ENCODE measurements at regions not wholly inside any gene's neighbourhood (a gene's known extent, or its start where the extent isn't known, plus 50 kb on each side); places are given as distances from the start of the nearest gene placed in this dataset.

DNA sequence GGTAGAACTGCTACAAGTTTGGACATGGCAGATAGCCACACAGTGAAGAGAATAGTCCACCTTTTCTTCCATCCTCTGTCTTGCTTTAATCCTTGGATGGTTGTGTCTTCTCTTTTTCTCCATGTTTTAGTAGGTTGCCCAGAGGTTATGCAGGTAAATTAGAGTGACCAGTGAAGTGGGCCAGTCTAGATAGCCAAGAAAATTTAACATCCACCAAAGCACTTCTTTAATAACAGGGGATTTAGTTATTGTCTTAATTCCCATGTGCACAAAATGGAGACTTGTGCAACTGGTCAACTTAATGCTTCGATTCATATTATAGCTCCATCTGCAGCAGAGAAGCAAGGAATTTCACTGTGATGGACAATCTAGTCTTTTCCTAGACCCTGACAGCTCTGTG lies 58.8 kb upstream of the RCN1 start:
- TF ChIP-seq, protein P1, sequence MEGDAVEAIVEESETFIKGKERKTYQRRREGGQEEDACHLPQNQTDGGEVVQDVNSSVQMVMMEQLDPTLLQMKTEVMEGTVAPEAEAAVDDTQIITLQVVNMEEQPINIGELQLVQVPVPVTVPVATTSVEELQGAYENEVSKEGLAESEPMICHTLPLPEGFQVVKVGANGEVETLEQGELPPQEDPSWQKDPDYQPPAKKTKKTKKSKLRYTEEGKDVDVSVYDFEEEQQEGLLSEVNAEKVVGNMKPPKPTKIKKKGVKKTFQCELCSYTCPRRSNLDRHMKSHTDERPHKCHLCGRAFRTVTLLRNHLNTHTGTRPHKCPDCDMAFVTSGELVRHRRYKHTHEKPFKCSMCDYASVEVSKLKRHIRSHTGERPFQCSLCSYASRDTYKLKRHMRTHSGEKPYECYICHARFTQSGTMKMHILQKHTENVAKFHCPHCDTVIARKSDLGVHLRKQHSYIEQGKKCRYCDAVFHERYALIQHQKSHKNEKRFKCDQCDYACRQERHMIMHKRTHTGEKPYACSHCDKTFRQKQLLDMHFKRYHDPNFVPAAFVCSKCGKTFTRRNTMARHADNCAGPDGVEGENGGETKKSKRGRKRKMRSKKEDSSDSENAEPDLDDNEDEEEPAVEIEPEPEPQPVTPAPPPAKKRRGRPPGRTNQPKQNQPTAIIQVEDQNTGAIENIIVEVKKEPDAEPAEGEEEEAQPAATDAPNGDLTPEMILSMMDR (conservative IDR thresholded peaks at IDR 0.05): no peak
- H3K27ac Mint-ChIP-seq: no peak overlapping the region
- DNase-seq (ENCODE audit: extremely low spot score, unreplicated experiment): no peak
- H3K27me3 Mint-ChIP-seq: peaks cover 13% of the 10 kb centered on the region
- no peaks in the 10 kb centered on the region for H3K9me3 Mint-ChIP-seq
- no peak overlapping the region for H3K4me3 Mint-ChIP-seq
- H3K36me3 Mint-ChIP-seq: no peaks in the 10 kb centered on the region
- H3K4me1 Mint-ChIP-seq (ENCODE audit: unreplicated experiment): no peaks in the 10 kb centered on the region

DNA sequence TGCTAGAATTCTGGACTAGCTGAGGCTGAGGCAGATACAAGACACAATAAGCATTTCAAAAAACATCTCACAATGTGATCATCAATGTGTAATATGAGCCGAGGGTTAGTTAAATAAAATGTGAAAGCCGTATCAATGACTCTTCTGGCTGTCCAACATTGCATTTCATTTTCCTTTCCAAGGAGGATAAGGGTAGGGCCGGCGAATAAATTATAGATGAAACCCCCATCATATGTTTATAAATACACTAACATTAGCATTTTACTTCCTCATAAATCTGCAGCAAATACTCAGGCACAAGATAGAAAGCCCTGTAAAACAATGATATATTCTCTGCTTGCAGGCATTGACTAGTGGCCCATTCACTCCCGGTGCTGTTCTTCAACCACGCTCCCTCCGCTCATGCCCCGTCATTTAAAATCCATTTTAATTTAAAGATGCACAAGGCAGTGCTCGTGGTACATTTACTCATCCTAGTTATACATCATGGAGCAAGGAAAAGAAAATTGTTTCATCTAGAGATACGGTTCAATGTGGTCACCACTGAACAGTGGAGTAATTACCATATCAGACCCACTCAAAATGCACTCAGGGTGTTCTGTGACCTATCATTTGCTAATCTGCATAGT lies 59.9 kb upstream of the RCN1 start:
- Mint-ChIP-seq H3K36me3 (no peaks in the 10 kb centered on the region), H3K9me3 (no peaks in the 10 kb centered on the region), H3K4me1 (ENCODE audit: unreplicated experiment) (no peaks in the 10 kb centered on the region), H3K27ac (no peak overlapping the region), H3K27me3 (peaks cover 15% of the 10 kb centered on the region), H3K4me3 (no peak overlapping the region)
- TF ChIP-seq, protein P1 (conservative IDR thresholded peaks at IDR 0.05): no peak
- no peak for DNase-seq (ENCODE audit: extremely low spot score, unreplicated experiment)

DNA sequence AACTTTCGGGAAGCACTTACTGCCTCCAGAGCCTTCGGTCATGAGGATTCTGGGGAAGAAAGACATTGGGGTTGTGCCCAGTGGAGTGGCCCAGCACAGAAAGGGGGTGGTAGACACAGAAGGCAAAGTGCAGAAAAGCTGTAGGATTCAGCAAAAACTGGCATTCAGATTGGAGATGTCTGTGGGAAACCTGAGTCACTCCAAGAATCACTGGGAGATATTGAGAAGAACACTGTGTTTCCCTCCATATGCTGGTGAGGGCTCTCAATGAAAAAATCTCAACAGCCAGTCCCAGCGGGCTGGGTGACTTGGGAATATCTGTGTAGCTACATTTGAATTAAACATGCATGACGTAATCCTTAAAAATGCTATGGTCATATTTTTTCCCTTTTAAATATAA lies 61.2 kb upstream of the RCN1 start:
- TF ChIP-seq, protein P1 (conservative IDR thresholded peaks at IDR 0.05): no peak
- DNase-seq (ENCODE audit: extremely low spot score, unreplicated experiment): no peak
- Mint-ChIP-seq H3K27me3 (peaks cover 15% of the 10 kb centered on the region), H3K4me1 (ENCODE audit: unreplicated experiment) (no peaks in the 10 kb centered on the region), H3K9me3 (no peaks in the 10 kb centered on the region), H3K4me3 (no peak overlapping the region), H3K36me3 (no peaks in the 10 kb centered on the region), H3K27ac (no peak overlapping the region)

DNA sequence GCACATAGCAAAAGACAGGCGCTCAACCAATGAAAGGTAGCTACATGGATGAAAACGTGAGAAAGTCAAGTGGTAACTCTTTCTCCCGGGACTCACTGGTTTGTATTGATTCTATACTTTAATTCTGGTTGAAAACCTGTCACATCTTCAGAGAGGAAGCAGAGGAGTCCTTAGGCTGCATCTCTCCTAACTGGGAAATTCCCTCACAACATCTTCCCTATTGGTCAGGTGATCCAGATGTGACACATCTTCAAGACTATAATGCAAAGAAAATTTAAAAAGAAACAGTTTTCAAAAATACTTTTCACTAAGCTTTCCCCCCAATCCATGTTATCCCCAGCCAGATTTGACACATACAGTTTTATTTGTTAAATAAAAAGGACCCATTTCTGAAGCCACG lies 62.7 kb upstream of the RCN1 start:
- H3K27ac Mint-ChIP-seq: no peak overlapping the region

DNA sequence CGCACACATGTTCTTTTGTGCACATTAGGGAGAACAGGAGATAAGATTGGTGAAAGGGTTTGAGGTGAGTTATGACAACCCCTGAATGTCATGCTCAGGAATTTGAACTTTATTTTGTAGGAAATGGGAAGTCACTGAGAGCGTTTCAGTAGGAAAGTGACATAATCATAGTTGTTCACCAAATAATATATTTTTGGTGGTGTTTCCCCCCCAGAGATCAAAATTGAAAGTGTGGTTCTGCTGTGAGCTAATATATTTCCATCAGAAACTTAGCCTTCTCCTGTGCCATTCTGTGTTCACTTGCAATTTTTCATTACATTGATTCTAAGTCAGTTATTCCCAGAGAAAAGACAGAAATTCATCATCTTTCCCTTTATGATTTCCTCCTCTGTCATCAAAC lies 64.1 kb upstream of the RCN1 start:
- Mint-ChIP-seq H3K36me3 (no peaks in the 10 kb centered on the region), H3K4me1 (ENCODE audit: unreplicated experiment) (no peaks in the 10 kb centered on the region), H3K27me3 (peaks cover 17% of the 10 kb centered on the region), H3K4me3 (no peak overlapping the region), H3K9me3 (no peaks in the 10 kb centered on the region), H3K27ac (no peak overlapping the region)
- TF ChIP-seq, protein P1 (conservative IDR thresholded peaks at IDR 0.05): no peak
- DNase-seq (ENCODE audit: extremely low spot score, unreplicated experiment): no peak

More for the DNA sequence above, 62.7 kb upstream of the RCN1 start:
- Mint-ChIP-seq H3K36me3 (no peaks in the 10 kb centered on the region), H3K9me3 (no peaks in the 10 kb centered on the region), H3K27me3 (peaks cover 15% of the 10 kb centered on the region), H3K4me1 (ENCODE audit: unreplicated experiment) (no peaks in the 10 kb centered on the region), H3K4me3 (no peak overlapping the region)
- TF ChIP-seq, protein P1 (conservative IDR thresholded peaks at IDR 0.05): no peak
- DNase-seq (ENCODE audit: extremely low spot score, unreplicated experiment): no peak

DNA sequence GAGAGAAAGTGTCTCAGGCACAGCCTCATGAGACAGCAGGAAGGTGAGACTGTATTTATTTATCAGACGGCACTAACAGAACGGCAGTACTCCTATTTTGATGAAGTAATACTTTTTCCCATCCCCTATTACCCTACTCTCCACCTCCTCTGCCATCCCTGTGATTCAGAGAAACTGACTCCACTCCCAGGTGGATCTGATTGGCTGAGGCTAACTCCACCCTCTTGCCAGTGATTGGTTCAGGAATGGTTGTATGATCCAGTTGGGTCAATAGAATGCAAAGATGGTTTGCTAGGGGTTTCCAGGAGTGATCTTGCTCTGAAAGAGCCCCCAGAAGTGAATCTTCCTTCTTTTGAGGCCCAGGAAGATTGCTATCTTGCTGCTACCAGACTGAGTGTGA lies 65.9 kb upstream of the RCN1 start:
- DNase-seq (ENCODE audit: extremely low spot score, unreplicated experiment): no peak
- H3K9me3 Mint-ChIP-seq: no peaks in the 10 kb centered on the region
- H3K4me3 Mint-ChIP-seq: no peak overlapping the region
- TF ChIP-seq, protein P1 (conservative IDR thresholded peaks at IDR 0.05): no peak
- no peaks in the 10 kb centered on the region for H3K36me3 Mint-ChIP-seq
- H3K27ac Mint-ChIP-seq: no peak overlapping the region
- H3K4me1 Mint-ChIP-seq (ENCODE audit: unreplicated experiment): no peaks in the 10 kb centered on the region
- H3K27me3 Mint-ChIP-seq: peaks cover 13% of the 10 kb centered on the region

Data from type B pancreatic cell (in vitro differentiated cells).